Jurkat, Clone E6-1 (cell line): ENCODE measurements at regions not wholly inside any gene's neighbourhood (a gene's known extent, or its start where the extent isn't known, plus 50 kb on each side); places are given as distances from the start of the nearest gene placed in this dataset.
"Not testable (repeated sequence)": the region's sequence is repeated elsewhere in the genome, so short reads cannot be mapped to it uniquely, and the experiment has no call there.

Experiments used
- DNase-seq: peaks from one replicate; pipeline ENCODE4 v3.0.0-alpha.2; 2011; ENCODE audit warnings: low read depth, low spot score
- H3K4me3 ChIP-seq: 2 replicates; pipeline ENCODE4 v1.5.1; 2011; ENCODE audit warnings: mild to moderate bottlenecking, low read length, control low read depth, moderate library complexity

DNA sequence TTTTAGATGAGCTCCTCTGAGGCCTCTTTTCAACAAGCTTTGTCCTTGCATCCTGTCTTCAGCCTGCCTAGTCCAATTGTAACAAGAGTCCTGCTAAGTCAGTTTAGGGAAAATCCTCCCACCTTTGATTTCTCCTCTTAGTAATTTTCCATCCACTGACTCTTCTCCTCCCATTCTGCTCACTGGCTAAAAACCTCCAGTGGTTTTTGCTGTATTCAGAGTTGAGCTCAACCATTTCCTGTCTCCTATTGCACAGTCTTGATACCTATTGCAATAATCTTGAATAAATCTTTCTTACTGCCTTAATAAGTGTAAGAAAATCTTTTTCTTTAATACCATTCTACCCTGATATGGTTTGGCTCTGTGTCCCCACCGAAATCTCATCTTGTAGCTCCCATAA is 117.8 kb upstream of the ENPP6 start:
- peak; percentile 16 for DNase-seq
- H3K4me3 ChIP-seq, result no peak overlapping the region

- not testable (repeated sequence) for DNase-seq, H3K4me3 ChIP-seq
These were observed 115.8 kb upstream of the ENPP6 start for GRCh38 chr4:184333446-184333845.

GRCh38 chr4:184331268-184331995 is 113.8 kb upstream of the ENPP6 start:
- DNase-seq, result no peak

GRCh38 chr4:184330517-184331094 is 112.9 kb upstream of the ENPP6 start:
- H3K4me3 ChIP-seq, DNase-seq: not testable (repeated sequence)

More at GRCh38 chr4:184331268-184331995, 113.8 kb upstream of the ENPP6 start:
- no peak overlapping the region for H3K4me3 ChIP-seq

- no peak for DNase-seq
These were observed 112.2 kb upstream of the ENPP6 start for GRCh38 chr4:184329659-184330400.

GRCh38 chr4:184329235-184329634 is 111.6 kb upstream of the ENPP6 start:
- DNase-seq, result no peak
- no peak overlapping the region for H3K4me3 ChIP-seq

More at GRCh38 chr4:184329659-184330400, 112.2 kb upstream of the ENPP6 start:
- H3K4me3 ChIP-seq, result no peak overlapping the region

DNA sequence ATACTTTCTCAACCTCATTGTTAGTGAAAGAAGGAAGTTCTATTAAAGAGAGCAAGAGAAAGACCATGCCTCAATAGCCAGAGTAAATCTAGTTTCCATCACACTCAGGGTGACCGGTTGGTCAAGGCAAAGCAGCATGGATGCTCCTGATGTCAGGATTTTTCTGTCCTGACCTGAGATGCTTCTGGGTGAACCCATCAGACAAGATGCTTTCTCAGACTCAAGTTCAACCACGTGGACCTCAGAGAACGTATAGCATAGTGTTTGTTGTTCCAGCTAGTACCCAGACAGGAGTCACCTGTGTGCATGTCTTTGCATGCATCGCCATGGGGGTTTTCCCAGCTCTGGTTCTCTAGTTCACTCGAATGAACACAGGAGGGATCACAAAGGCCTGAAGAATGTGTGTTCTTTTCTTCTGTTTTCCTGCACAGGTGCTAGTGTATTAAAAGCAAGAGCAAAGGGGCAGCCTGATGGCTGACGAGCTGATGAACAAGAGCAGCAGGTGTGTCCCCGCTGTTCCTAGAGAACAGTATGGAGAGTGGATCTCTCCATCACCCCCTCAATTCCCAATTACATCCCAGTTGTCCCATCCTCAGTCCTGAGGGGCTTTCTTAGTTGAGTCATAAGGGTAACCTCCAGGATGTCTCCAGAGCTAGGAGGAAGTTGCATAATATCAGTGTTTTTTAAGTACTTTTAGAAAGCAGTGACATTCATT is 110.5 kb upstream of the ENPP6 start:
- DNase-seq, result no peak
- H3K4me3 ChIP-seq, result no peak overlapping the region

DNA sequence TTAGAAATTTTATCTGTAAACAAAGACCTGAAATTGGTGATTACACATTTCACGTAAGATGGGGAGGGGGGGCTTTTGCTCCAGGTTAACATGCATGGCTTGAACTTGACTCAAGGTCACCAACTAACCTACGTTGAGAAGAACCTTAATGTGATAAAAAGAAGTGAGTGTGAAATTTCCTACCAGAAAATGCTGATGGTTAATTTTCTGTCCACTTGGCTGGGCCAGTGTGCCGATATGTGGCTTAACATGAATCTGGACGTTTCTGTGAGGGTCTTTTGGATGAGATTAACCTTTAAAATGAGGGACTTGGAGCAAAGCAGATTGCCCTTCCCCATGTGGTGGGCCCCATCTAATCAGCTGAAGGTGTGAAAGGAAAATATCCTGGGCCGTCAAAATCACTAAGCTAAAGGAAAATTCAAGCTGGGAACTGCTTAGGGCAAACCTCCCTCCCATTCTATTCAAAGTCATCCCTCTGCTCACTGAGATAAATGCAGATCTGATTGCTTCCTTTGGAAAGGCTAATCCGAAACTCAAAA is 107.3 kb upstream of the ENPP6 start:
- DNase-seq, result no peak
- H3K4me3 ChIP-seq, result no peak overlapping the region

DNA sequence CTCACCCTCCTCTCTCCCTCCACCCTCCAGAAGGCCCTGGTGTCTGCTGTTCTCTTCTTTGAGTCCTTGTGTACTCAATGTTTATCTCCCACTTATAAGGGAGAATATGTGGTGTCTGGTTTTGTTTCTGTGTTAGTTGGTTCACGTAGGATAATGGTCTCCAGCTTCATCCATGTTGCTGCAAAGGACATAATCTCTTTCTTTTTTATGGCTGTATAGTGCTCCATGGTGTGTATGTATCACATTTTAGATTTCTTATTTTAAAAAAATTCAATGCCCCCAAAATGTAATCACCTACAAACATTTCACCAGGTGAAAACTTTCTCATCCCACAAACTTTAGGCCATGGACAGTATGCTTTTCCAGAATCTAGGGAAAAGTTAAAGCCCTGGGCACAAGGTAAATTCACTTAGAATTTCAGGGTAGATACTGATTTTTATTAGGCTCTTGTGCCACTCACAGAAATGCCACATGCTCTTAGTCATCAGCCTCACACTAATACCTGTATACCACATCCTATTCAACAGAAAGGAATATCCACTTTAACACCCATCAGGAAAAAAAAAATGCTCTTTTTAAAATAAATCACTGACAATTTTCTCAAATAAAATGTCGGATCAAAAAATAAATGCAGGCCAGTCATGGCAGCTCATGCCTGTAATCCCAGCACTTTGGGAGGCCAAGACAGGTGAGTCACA is 104.8 kb upstream of the ENPP6 start:
- DNase-seq, result no peak
- no peak overlapping the region for H3K4me3 ChIP-seq

- H3K4me3 ChIP-seq, result no peak overlapping the region
- DNase-seq, result no peak
These were observed 103.0 kb upstream of the ENPP6 start for GRCh38 chr4:184320631-184321030.

GRCh38 chr4:184318852-184319251 is 101.2 kb upstream of the ENPP6 start:
- no peak for DNase-seq
- H3K4me3 ChIP-seq, result no peak overlapping the region

DNA sequence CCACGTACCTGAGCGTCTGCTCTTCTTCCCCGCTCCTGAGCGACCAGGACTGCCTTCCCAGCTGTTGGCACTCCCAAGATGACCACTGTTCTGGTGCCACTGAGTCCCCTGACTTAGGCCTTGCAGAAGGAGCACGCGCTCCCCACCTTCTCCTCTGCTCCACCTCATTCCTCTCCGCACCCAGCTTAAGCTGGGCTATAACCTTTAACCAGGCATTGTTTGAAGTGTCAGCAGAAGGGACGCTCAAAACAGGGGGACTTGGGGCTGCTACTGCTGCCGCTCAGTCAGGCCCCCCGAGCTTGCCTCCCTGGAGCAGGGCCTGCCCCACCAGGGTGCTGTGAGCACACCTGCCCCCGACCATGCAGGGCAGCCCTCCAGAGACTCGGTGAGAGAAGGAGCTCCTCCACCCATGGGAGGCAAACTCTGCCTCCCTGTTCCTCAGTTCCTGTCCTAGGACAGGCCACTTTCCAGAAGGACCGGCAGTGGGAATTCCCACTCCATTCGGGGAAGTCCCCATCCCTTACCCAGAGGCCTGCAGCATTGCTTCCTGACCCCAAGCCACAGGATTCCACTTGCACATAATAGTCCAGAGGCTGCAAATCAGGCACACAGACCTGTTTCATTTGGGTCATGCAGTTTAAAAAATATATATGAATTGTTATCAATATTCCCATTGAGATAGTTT is 99.7 kb upstream of the ENPP6 start:
- no peak overlapping the region for H3K4me3 ChIP-seq
- DNase-seq, result no peak

DNA sequence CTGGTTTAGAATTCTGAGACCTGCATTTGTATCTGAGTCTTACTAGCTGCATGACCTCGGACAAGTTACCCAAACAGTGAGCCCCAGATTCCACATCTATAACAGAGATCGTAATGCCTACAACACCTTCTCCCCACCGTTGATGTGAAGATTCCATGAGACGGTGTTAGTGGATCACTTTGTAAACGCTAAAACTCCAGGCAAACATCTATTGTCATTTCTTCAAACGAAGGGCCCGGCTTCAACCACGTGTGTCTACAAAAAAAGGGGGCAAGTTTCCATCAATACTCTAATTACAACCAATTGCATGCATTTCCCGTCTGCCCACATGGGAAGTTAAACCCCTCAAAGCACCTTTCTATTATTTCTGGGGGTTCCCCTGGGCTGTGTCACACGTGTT is 99.1 kb upstream of the ENPP6 start:
- H3K4me3 ChIP-seq, result no peak overlapping the region
- DNase-seq, result no peak

- H3K4me3 ChIP-seq, result no peak overlapping the region
- DNase-seq, result no peak
These were observed 98.1 kb upstream of the ENPP6 start for GRCh38 chr4:184315675-184316359.

GRCh38 chr4:184313702-184314659 is 96.3 kb upstream of the ENPP6 start:
- H3K4me3 ChIP-seq, result no peak overlapping the region
- DNase-seq, result no peak

- DNase-seq, result no peak
- H3K4me3 ChIP-seq, result no peak overlapping the region
These were observed 95.4 kb upstream of the ENPP6 start for GRCh38 chr4:184313058-184313581.
